ENCODE measurements at regions not wholly inside any gene's neighbourhood (a gene's known extent, or its start where the extent isn't known, plus 50 kb on each side); places are given as distances from the start of the nearest gene placed in this dataset.

DNA sequence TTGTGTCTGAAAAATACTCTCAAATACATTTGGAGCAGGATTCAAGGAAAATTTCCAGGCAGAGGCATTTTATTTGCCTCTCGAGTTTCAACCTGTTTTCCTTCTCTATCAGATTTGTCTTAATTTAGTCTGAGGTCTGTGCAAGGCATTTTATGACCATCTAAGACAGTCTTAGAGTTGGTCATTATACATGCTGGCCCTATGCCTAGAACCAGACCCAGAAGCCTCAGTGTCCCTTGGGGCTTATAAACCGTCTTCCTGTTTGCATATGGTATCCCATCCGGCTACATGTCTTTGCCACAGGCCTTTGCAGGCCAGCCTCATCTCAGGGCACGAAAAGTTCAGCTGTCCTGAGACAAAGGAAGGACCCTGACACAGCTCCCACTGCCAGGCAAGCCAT is 346.1 kb downstream of the SIPA1L2 start (continued):
- TF ChIP-seq GATA2 (CRISPR knock-in tag; IDR thresholded peaks at IDR 0.05), result no peak
- no peak for TF ChIP-seq RCOR1 (IDR thresholded peaks at IDR 0.05; ENCODE audit: low read length)

DNA sequence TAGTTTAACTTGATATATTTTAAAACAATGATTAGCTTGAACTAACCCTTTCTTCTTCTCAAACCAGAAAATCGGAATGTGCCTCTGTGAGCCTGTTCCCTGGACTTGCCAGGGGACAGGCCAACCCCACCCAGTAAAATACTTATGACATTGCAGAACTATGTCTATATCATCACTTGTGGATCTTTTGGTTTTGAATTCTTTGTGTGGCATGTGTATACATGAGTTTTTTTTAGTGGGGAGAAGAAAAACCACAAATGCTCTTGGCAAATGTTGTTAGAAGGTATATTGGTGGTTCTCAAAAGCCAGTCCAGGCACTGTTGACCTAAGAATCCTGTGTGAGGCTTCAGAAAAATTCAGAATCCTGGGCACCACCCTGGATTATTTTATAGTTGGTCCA is 347.4 kb downstream of the SIPA1L2 start:
- DNase-seq, result no peak
- Histone ChIP-seq H3K27me3 (ENCODE audit: insufficient read depth) (no peaks in the 10 kb centered on the region), H3F3A (replicated peaks; ENCODE audit: insufficient read depth) (no peaks in the 10 kb centered on the region), H3K9me2 (no peaks in the 10 kb centered on the region), H3K9ac (no peak overlapping the region), H2AFZ (ENCODE audit: low read depth) (no peak overlapping the region), H4K20me1 (ENCODE audit: insufficient read depth) (no peaks in the 10 kb centered on the region), H3K36me3 (replicated peaks in 1 of 2; ENCODE audit: control insufficient read depth in 1 of 2, insufficient read depth in 2 of 2, low read length in 1 of 2) (no peaks in the 10 kb centered on the region), H3K4me3 (ENCODE audit: low read depth in 2 of 2, low read length in 1 of 2) (no peak overlapping the region), H3K9me3 (no peaks in the 10 kb centered on the region), H3K4me2 (no peak overlapping the region), H3K27ac (ENCODE audit: low read depth in 2 of 2, low read length in 1 of 2) (no peak overlapping the region), H3K4me1 (ENCODE audit: control insufficient read depth in 1 of 2, insufficient read depth in 2 of 2, low read depth in 1 of 2, low read length in 1 of 2) (no peaks in the 10 kb centered on the region; a peak in 1 of 4 replicates), H3K79me2 (ENCODE audit: insufficient read depth) (no peaks in the 10 kb centered on the region)
- WGBS (ENCODE audit: low lambda C conversion rate), result 46% methylated on average over 1 of the region's 1 CpG
- CTCF ChIA-PET, result no interaction called here
- POLR2A ChIA-PET, result no interaction called here
- TF ChIP-seq GABPA (IDR thresholded peaks at IDR 0.05; ENCODE audit: low read depth) (no peak), CHD2 (IDR thresholded peaks at IDR 0.05; ENCODE audit: low read length, partially characterized antibody) (no peak), MEF2A (IDR thresholded peaks at IDR 0.05; ENCODE audit: borderline replicate concordance, low read depth) (no peak), NRF1 (IDR thresholded peaks at IDR 0.05; ENCODE audit: low read depth, low read length) (no peak), GATA2 (CRISPR knock-in tag; IDR thresholded peaks at IDR 0.05) (no peak), FOSL2 (IDR thresholded peaks at IDR 0.05; ENCODE audit: borderline replicate concordance, low read depth) (no peak), ELF1 (IDR thresholded peaks at IDR 0.05) (no peak), MXI1 (IDR thresholded peaks at IDR 0.05; ENCODE audit: low read depth, low read length) (no peak), TCF12 (IDR thresholded peaks at IDR 0.05) (no peak), FOXM1 (IDR thresholded peaks at IDR 0.05; ENCODE audit: low read depth) (no peak), SMC3 (IDR thresholded peaks at IDR 0.05; ENCODE audit: low read depth, low read length) (no peak), EP300 (IDR thresholded peaks at IDR 0.05; ENCODE audit: borderline replicate concordance in 1 of 2, low read depth in 1 of 2, low read length in 1 of 2) (no peak), NFIC (IDR thresholded peaks at IDR 0.05; ENCODE audit: borderline replicate concordance) (no peak)
- TF ChIP-seq, protein P1, sequence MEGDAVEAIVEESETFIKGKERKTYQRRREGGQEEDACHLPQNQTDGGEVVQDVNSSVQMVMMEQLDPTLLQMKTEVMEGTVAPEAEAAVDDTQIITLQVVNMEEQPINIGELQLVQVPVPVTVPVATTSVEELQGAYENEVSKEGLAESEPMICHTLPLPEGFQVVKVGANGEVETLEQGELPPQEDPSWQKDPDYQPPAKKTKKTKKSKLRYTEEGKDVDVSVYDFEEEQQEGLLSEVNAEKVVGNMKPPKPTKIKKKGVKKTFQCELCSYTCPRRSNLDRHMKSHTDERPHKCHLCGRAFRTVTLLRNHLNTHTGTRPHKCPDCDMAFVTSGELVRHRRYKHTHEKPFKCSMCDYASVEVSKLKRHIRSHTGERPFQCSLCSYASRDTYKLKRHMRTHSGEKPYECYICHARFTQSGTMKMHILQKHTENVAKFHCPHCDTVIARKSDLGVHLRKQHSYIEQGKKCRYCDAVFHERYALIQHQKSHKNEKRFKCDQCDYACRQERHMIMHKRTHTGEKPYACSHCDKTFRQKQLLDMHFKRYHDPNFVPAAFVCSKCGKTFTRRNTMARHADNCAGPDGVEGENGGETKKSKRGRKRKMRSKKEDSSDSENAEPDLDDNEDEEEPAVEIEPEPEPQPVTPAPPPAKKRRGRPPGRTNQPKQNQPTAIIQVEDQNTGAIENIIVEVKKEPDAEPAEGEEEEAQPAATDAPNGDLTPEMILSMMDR (IDR thresholded peaks at IDR 0.05), result no peak
- TF ChIP-seq, protein P2, sequence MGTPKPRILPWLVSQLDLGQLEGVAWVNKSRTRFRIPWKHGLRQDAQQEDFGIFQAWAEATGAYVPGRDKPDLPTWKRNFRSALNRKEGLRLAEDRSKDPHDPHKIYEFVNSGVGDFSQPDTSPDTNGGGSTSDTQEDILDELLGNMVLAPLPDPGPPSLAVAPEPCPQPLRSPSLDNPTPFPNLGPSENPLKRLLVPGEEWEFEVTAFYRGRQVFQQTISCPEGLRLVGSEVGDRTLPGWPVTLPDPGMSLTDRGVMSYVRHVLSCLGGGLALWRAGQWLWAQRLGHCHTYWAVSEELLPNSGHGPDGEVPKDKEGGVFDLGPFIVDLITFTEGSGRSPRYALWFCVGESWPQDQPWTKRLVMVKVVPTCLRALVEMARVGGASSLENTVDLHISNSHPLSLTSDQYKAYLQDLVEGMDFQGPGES (IDR thresholded peaks at IDR 0.05; ENCODE audit: low read depth, low read length), result no peak
- TF ChIP-seq, protein P3, sequence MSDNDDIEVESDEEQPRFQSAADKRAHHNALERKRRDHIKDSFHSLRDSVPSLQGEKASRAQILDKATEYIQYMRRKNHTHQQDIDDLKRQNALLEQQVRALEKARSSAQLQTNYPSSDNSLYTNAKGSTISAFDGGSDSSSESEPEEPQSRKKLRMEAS (IDR thresholded peaks at IDR 0.05; ENCODE audit: low read depth), result no peak
- TF ChIP-seq, protein P4, sequence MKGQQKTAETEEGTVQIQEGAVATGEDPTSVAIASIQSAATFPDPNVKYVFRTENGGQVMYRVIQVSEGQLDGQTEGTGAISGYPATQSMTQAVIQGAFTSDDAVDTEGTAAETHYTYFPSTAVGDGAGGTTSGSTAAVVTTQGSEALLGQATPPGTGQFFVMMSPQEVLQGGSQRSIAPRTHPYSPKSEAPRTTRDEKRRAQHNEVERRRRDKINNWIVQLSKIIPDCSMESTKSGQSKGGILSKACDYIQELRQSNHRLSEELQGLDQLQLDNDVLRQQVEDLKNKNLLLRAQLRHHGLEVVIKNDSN (IDR thresholded peaks at IDR 0.05; ENCODE audit: borderline replicate concordance, low read depth), result no peak

All from SK-N-SH (cell line).